NCI-H1694 (cell line): ENCODE measurements at regions not wholly inside any gene's neighbourhood (a gene's known extent, or its start where the extent isn't known, plus 50 kb on each side); places are given as distances from the start of the nearest gene placed in this dataset.
"Not testable (repeated sequence)": the region's sequence is repeated elsewhere in the genome, so short reads cannot be mapped to it uniquely, and the experiment has no call there.

Source experiments
- DNase-seq: peaks from one replicate; lab custom pipeline; 2025; lab: John Stamatoyannopoulos, UW

DNA sequence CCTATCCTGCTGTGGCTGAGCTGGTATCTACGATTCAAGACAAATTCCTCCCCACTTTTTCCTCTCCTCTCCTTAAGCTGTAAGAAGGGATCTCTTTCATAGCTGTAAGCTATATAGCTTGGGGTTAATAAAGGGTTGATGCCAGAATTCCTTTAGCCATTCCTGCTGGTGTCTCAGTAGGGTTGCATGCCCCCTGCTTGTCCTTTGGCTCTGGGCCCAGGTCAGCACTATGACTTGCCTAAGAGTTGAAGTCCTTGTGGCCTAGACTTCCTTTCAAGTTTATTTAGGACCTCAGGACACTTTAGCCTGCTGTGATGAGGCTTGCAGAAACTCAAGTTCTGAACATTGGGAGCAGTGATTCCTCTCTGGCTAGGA lies 270.0 kb downstream of the AMY1C start:
- DNase-seq, result no peak

GRCh38 chr1:104028416-104029035 lies 278.8 kb downstream of the AMY1C start:
- no peak for DNase-seq

- DNase-seq, result no peak
These were observed 279.8 kb downstream of the AMY1C start for GRCh38 chr1:104029456-104029970.

GRCh38 chr1:104056786-104057185 lies 307.1 kb downstream of the AMY1C start:
- no peak for DNase-seq

GRCh38 chr1:104057219-104057898 lies 307.7 kb downstream of the AMY1C start:
- not testable (repeated sequence) for DNase-seq

DNA sequence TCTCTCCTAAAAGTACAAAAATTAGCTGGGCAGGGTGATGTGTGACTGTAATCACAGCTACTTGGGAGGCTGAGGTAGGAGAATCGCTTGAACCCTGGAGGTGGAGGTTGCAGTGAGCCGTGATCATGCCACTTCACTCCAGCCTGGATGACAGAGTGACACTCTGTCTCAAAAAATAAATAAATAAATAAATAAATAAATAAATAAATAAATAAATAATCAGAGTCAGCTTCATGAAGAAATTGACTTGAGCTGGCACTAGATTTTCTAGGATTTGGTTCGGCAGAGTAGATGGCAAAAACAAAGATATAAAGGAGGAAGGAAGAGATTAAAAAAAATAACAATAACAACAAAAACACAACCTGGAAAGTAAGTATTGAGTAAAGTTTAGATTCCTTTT lies 311.9 kb downstream of the AMY1C start:
- not testable (repeated sequence) for DNase-seq

DNA sequence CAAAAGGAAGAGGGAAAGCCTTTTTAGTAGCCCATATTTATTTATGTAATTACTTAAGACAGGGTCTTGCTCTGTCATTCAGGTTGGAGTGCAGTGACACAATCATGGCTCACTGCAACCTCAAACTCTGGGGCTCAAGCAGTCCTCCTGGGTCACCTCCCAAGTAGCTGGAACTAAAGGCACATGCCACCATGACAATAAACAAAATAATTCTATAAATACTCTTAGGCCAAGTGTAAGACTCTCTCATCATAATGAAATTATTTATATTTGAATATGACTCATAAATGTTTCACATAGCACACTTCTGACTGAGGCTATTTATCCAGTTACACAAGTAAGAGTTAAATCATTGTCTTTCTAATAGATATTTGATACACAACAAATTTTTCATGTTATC lies 314.7 kb downstream of the AMY1C start:
- DNase-seq, result no peak

GRCh38 chr1:104072915-104073371 lies 323.2 kb downstream of the AMY1C start:
- no peak for DNase-seq

DNA sequence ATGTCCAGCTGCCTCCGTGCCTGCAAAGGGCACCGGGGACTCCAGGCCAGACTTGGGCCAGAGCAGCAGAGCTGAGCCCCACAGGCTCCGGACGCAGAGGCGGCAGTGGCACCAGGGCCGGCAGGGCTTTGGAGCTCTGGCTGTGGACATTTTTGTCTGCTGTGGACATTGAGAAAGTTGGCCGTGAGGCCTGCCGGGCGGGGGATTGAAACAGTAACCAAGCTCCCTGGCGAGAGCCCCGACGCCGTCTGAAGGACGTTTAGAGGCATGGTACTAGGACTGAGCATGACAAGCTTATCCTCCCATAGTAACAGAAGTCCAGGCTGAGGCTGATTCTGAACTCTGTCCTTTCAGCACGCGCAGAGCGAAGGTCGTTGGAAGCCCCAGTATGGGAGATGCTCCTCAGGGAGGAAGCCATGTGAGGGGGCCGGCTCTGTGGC lies 323.8 kb downstream of the AMY1C start:
- no peak for DNase-seq

DNA sequence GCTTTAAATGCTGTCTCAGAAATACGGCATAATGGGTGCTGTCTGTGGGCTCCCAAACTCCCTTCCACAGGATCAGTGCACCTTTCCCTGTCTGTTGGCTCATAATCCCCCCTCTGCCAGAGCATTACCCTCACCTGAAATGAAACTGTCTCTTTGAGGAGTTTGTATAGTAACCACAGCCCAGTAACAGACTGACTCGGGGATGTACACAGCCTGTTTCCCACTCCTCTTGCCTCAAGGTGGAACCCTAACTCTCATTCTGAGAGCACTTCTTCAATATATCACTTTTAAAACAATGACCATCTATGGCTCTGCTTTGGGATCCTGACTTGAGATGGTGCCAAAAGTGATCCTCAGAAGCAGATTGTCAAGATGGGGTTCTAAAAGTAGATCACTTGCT lies 332.5 kb downstream of the AMY1C start:
- DNase-seq, result no peak

DNA sequence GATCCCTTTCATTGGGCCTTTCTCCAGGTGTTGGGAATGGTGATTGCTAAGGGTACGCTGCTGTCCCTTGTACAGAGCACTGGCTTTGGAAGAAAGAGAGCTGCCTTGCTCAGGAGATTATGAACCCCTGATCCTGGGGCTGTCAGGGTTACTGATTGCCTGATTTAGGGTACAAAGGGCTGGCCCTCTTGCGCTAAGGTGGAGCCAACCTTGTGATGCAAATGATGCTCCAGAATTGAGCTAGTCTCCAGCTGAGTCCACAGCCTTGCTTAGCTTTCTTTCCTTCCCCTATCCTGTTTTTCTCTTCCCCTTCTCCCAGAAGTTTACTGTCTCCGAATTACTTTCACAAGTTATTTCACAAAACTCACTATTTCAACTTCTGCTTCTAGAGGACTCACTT lies 334.7 kb downstream of the AMY1C start:
- no peak for DNase-seq

DNA sequence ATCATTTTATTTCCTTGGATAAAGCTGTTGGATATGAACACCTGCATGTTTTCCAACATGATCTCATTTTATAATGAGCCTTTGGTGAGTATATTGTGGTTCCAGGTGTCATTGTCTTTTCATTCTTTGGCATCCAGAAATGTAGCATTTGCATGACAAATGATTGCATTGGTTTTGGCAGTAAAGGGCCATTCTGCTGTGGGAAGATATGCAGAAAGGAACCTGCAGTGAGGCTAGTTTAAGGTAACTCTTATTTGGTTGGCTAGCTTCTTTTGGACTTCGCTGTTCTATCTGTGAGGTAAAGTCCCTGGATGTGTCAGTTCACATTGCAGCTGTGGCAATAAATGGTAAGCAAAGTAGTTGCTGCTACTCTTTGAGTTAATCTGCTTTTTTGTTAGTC lies 343.0 kb downstream of the AMY1C start:
- DNase-seq, result no peak

GRCh38 chr1:104098837-104099236 lies 349.1 kb downstream of the AMY1C start:
- no peak for DNase-seq

- no peak for DNase-seq
These were observed 350.4 kb downstream of the AMY1C start for GRCh38 chr1:104100115-104100514.

GRCh38 chr1:104105465-104105864 lies 355.8 kb downstream of the AMY1C start:
- DNase-seq, result no peak

DNA sequence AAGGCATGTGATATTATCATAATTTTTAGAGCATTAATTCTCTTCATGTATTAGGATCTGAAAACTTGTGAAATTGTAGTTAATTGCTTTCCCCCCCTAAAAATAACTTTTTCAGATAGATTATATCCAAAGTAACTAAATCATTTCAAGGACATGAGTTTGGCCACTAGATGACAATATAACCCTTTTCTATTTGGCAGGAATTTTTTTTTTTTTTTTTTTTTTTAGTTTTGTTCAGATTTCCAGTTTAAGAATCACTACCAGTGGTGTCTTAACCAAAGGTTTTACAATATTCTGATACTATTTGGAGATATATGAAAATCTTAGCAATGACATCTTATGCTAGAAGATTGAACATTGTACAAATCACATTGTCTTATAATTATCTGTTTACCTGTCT lies 370.8 kb downstream of the AMY1C start:
- DNase-seq, result no peak

DNA sequence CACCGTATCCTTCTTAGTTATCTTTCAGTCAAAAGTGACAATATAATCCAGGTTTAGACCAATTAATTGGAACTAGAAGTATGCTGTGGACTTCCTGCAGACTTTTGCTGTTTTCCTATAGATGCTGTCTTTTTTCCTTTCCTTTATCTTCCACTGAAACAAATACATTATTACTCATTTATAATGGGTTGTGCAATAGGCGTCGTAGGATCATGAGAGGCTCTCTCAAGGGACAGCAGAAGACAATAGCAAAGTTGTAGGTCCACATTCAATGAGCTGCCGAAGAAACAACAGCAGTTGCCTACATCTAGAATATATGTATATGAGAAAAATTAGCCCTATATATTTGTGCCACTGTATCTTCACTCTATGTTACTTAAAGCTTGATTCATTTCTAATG lies 371.6 kb downstream of the AMY1C start:
- DNase-seq, result no peak

- DNase-seq, result no peak
These were observed 375.6 kb downstream of the AMY1C start for GRCh38 chr1:104125266-104125665.

DNA sequence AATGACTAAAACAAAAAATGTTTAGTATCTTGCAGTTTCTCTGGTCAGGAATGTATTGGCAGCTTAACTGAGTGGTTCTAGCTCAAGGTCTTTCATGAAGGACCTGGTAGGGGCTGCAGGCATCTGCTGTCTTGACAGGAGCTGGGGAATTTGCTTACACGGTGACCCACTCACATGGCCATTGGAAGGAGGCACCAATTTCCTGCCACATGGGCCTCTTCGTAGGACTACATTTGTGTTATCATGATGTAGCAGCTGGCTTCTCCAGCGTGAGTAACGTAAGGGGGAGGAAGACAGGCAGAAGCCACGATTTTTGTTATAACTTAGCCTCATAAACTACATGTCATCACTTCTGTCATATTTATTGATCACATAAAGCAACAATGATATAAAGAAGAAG lies 376.3 kb downstream of the AMY1C start:
- DNase-seq, result no peak

DNA sequence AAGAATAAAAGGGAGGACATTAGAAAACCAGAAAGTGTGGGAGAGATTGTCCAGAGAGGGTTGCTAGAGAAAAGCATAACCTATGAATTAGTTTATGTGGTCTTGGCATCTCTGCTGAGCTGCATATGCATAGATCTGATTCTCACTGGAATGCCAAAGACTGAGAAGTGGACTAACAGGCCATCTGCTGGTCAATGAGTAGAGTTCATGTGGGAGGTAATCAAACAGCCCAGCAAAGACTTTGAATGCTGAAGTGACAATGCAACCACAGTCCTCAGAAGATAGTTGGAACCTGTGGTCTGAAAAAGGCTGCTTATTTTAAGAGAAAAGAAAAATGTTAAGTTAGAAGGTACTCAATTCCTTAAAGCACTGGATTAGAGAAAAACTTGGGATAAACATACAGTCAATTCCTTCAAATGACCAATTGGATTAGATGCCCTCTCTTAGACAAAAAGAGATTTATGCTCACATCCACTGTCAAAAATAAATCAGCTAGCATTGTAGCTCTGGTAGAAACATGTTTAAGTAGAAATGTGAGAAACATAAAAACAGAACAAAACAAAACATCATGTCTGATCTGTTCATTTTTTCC lies 382.8 kb downstream of the AMY1C start:
- DNase-seq, result no peak

- not testable (repeated sequence) for DNase-seq
These were observed 385.3 kb downstream of the AMY1C start for GRCh38 chr1:104135036-104135435.

DNA sequence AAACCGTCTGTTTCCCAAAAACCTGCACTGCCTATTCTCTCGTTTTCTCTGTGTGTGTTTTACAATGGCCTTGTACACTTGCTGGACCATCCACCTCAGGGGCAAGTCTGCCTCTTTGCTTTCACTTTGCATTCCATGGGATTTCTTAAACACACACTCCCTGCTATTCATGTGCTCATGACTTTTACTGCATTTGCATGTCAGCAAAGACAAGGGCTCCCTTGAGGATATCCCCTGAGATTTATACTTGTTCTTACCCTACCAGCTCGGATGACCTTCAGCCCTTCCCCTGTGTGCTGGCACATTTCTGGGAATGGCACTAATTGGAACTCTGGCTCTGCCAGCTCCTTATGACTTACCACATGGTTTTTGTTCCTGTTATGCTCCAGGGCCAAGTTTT lies 386.9 kb downstream of the AMY1C start:
- no peak for DNase-seq

DNA sequence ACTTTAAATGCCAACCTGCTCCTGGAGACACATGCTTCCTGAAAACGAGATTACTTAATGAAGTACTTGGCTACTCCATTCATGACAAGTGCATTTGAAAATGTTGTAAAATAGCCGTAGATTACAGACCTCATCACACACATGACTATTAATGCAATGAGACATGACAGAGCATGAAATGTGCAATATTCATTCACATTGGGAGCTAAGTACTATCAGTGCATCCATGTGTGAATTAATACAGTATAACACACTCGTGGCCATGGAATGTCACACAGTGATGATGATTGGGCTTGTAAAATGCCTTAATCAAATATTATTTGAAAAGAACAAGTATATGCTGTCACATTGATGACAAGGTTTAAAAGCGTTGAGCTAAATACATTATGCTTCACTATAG lies 407.0 kb downstream of the AMY1C start:
- no peak for DNase-seq
